IPS-NIHi7 (cell line): ENCODE measurements at regions not wholly inside any gene's neighbourhood (a gene's known extent, or its start where the extent isn't known, plus 50 kb on each side); places are given as distances from the start of the nearest gene placed in this dataset.
"Not testable (repeated sequence)": the region's sequence is repeated elsewhere in the genome, so short reads cannot be mapped to it uniquely, and the experiment has no call there.

Experiments
- DNase-seq: peaks from one replicate; pipeline ENCODE4 v3.0.0; 2012; ENCODE audit warnings: mixed read lengths; ENCODE audit errors: extremely low spot score

DNA sequence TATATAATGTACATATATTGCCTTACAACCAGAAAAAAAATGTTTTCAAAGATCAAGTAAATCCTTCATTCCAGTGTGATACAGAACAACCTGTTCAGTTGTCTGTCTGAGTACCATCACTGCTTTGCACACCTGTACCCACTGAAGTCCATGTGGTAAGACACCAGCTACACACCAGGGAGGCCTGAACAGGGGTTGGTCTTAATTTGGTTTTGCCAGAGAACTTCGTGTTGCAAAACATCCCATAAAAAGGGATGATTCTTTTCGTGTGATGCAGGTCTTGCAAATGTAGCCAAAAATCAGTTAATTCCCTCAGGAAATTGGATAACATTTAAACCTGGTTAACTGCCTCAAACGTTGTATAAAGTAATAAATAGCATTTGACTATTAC, 73.7 kb upstream of the SLC1A4 start:
- DNase-seq, result no peak

DNA sequence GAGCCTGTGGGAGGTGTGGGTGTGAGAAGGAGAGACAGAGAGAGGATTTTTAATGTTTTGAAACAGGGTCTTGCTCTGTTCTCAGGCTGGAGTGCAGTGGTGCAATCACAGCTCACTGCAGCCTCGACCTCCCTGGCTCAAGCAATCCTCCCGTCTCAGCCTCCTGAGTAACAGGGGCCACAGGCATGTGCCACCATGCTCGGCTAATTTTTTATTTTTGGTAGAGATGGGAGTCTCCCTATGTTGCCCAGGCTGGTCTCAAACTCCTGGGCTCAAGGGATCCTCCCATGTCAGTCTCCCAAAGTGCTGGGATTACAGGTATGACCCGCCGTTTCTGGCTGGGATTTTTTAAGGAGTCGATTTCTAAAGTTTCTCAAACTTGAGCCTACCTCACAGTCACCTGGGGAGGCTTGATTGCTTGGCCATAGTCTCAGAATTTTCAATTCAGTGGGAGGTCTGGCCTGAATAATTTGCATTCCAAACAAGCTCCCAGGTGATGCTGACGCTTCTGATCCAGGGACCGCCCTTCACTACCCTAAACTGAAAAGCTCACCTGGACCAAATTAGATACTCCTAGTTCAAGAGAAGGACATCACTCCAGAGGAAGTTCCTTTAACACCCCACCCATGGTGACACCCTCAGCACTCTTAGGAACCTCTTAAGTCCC, 70.8 kb upstream of the SLC1A4 start:
- peak; percentile 61 for DNase-seq

DNA sequence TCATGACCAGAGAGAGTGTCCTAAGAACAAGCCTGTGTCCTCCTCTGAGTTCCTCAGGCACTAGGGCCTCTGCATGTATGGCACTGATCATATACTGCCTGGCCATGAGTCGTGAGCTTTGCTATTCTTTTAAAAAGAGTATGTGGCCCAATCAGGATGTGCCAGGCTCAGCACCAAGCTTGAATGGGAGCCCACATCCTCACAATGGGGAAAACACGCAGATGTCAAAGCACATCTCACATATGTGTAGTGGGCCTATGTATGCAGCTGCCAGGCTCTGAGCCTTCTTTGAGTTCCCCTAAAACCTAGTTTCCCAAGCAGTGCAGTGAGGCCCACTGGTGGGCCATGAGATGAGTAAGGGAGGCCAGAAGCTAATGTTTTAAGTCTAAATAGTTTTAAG, 69.9 kb upstream of the SLC1A4 start:
- no peak for DNase-seq

DNA sequence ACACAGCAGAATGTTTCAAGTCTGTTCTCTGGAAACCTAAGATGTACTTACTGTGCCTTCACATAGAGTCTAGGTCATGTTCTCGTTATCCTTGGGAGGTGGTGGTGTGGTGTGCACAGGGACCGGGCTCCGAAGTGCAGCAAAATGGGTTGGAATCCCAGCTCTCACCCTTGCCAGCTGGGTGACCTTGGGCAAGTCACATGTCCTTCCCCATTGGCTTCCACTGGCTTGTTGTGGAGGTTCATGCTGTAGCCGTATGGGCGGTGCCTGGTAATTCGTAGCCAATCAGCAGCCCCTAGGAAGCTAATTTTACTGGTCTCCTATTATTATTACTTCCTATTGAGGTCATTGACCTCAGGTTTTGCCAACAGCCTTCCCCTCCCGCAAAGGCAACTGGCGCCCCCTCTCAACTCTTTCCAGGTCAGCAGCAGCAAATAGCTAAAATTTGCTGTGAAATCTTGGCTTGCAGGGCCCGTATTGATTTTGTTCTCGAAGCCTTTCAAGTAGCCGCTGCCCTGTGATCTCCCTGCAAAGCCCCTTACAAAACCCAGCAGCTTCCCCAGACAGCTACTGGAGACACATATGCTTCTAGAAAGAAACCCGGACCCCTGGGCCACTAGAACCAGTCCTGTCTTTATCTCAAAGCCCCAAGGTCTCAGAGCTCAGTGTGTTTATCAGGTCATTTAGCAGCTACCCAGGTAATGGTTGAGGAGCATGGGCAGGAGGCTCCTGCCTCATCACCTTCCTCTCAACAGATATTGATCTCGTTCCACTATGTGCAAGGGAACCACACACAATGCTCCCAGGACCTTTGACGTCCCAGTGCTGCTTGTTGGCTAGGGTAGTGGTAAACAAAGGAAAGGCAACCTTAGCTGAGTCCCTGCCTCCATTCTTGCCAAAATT, 66.5 kb upstream of the SLC1A4 start:
- DNase-seq, result peak; percentile 63

DNA sequence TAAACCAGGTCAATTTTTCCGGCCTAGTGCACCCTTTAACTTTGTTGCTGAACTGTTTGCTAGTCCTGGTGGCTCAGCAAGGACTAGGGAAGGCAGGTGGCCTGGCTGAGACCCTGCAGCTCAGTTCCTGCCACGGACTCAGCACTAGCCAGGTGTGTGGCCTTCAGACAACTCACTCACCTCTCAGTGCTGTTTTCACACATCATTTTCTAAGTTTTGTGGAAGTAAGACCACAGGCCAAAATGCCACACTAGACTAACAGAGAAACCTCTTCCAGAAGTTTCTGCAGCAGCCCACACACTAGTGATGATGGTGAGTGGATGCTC, 65.9 kb upstream of the SLC1A4 start:
- DNase-seq, result no peak

DNA sequence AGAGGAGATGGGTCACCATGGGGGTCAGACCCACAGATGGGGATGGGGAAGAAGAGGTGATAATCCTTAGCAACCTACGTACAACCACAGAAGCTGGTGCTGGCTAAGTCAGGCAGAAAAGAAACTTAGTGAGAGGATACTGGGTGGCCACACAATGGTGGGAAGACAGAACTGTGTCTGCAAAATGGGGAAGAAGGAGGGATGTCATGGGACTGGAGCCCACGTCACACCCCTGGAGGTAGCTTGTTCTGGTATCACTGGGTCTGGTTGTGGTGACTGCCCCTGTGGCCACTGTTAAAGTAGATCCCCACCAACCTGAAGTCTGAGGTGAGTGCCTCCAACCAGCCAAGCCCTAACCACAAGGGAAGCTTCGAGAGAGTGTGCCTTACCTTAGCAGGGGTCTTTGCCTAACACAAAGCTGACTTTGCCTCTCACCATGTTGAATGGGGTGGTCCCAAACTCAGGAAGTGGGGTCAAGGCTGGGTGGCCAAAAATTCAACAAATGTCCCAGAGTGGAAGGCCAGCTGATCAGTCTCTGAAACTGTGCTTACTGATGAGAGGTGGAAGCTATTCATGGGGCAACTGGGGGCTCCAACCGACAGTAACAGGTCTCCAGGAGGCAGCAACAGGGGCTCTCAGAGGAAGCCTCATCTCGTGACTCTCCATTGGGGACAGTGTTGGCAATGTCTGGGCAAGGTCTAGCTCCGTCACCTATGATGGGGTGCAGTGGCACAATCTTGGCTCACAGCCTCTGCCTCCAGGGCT, 64.8 kb upstream of the SLC1A4 start:
- no peak for DNase-seq

DNA sequence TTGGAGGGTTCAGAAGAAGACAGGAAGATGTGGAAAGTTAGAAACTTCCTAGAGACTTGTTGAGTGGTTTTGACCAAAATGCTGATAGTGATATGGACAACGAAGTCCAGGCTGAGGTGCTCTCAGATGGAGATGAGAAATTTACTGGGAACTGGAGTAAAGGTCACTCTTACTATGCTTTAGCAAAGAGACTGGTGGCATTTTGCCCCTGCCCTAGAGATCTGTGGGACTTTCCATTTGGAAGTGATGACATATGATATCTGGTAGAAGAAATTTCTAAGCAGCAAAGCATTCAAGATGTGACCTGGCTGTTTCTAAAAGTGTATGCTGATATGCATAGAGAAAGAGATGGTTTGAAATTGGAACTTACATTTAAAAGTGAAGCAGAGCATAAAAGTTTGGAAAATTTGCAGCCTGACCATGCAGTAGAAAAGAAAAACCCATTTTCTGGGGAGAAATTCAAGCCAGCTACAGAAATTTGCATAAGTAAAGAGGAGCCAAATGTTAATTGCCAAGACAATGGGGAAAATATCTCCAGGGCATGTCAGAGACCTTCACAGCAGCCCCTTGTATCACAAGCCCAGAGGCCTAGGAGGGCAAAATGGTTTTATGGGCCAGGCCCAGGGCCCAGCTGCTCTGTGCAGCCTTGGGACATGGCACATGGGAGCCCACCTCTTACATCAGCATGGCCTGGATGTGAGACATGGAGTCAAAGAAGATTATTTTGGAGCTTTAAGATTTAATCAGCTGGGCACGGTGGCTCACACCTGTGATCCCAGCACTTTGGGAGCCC, 63.1 kb upstream of the SLC1A4 start:
- DNase-seq, result not testable (repeated sequence)

DNA sequence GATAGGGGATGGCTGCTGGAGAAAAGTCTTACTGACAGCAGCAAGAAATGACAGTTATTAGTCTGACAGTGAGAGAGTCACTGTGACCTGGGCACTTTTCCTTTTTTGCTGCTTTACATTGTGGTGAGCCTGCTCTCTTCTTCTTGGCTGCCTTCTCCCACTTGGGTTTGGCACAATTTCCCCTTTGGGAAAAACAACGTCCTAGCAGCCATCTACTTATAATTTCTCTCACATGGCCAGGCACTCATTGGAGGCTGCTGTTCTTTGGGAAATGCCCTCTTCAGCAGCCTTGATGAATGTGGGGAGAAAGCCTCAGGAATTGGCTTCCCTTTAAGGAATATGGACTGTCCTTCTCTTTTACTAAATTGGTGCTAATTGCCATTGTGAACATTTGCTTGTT, 60.4 kb upstream of the SLC1A4 start:
- no peak for DNase-seq

DNA sequence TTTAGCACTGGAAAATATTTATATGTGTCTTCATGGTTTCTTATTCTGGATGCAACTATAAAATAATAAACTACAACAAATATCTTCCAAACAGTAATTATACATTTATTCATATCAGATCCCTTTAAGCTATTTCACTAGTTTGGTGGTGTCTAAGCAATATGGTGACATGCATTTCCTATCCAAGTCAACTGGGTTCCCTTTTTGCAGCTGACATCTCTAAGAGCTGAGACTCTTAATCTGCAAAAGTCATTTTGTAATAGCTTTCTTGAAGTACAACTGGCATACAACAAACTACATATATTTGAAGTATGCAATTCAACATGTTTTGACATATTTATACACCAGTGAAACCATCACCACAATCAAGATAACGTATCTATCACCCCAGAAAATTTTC, 59.9 kb upstream of the SLC1A4 start:
- DNase-seq, result no peak

DNA sequence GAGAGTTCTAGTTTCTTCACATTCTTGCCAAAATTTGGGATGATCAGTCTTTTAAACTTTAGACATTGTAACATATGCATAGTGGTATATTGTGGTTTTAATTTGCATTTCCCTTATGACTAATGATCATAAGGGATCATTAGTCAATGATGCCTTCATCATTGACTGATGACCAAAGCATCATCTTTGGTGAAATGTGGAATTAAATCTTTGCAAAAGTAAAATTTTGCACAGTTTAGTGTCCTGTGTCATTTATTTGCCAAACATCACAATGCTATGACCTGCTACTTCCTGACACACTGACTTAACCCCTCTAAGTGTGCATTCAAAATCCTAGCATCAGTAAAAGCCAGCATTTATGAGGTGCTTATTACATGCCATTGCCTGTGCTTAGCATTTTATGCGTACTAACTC, 58.9 kb upstream of the SLC1A4 start:
- no peak for DNase-seq

DNA sequence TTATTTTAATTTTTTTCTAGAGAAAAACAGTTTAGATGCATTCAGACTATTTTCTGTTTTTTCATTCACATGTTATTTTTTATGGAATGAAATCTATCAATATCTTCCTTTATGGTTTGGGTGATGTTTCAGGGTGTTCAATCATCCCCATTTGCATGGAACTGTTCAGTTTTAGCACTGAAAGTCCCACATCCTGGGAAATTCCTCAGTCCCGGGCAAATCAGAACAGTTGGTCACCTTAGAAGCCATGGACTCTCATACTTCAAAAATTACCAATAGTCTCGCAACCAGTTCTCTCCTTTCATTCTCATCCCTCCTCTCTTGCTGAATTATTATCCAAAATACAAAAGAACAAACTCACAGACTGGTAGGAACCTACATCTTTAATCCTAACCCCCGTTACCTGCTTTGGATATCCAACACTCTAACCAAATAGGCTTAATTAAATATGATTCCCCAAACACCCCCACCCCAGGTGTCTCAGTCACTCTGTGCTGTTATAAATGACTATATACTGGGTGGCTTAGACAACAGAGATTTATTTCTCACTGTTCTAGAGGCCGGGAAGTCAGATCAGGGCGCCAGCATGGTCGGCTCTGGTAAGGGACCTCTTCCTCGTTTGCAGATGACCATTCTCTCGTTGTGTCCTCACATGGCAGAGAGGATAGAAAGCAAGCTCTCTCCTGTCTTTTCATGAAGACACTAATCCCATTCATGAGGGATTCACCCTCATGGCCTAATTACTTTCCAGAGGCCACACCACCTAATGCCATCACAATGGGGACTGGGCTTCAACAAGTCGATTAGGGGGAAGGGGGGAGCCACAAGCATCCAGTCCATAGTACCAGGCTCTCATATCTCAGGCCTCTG, 57.7 kb upstream of the SLC1A4 start:
- no peak for DNase-seq

DNA sequence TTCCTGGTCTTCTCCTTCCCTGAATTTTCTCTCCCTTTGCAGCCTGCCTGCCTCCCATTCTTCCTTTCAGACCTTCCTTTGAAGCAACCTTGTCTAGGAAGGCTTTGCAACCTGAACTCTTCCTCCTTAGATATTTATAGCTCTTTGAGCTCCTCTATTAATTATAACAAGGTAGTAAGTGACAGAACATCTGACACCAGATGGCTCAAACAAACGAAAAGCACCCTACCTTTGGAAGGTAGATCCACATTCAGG, 57.2 kb upstream of the SLC1A4 start:
- DNase-seq, result no peak

DNA sequence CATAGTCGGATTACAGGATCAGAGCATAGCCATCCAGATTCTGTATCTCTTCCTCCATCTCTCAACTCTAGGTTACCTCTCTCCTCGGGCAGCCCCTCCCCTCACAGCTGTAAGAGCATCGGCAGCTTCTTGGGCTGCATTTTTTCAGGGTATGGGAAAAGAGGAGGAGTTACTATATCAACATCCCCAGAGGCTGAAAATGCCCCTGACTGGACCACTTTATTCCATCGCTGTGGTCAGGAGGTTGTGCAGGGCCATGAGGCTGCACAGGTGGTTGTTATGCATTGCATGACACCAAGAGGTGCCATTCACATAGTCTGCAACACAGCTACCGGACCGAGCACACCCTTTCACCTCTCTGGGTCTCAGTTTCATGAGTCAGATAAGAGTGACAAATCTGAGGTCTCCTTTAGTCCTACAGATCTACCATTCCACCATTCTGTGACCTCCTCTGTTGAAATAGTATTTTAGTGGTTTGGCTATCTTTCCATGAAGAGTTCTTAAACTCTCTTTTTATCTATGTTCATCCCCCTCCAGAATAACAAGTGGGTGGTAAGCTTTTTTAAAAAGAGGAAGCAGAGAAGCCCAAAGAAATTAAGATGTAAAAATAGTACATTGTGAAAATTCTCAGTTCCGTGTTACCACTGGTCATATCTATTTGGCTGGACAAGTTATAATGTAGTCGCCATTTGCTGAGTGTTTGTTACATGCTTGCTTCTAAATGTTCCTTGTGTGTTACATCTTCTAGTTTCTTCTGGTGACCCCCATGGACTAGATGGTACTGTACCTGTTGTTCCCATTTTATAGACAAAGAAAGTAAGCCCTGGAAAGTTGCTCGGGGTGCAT, 56.6 kb upstream of the SLC1A4 start:
- DNase-seq, result no peak

DNA sequence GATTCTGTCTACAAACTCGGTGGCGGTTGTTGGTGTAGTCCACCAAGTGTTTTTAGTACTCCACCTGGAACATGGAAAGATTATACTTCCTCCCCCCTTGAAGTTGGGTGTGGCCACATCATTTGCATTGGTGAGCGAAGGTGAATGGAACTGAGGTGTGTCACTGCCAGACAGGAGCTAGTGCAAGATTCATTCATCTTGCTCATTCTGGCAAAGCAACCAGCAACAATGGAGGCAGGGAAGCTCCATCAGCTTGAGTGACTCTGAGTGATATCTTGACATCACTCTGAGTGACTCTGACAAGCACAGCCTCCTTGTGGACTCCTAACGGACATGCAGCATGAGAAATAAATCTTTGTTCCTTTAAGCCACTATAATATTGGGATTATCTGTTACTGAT, 54.7 kb upstream of the SLC1A4 start:
- no peak for DNase-seq

DNA sequence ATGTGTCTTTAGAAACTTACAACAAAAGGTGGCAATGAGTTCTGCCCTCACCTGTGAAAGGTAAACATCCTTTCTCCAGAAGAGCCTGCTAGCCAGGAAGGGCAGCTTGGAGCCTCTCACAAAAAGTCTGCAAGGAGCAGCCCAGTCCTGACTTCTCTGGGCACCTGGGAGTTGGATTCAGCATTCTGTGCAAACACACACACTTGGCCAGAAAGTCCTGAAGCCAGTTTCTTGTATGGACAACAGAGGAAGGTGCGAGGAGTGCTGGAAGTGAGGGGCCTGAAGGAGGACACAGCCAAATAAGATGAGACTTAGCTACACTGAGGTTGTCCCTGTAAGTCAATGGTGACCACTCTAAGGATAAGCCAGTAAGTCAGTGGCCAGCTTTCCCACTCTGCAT, 52.4 kb upstream of the SLC1A4 start:
- DNase-seq, result no peak

DNA sequence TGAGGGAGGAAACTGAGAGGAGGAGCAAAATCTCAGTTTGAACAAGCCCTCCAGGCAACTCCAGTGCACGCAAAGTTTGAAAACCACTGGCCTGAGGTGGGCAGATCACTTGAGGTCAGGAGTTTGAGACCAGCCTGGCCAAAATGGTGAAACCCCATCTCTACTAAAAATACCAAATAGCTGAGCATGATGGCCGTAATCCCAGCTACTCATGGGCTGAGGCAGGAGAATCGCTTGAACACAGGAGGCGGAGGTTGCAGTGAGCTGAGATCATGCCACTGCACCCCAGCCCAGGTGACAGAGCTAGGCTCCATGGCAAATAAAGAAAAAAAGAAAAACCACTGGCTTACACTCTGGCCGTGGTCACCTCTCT, 51.9 kb upstream of the SLC1A4 start:
- DNase-seq, result not testable (repeated sequence)

DNA sequence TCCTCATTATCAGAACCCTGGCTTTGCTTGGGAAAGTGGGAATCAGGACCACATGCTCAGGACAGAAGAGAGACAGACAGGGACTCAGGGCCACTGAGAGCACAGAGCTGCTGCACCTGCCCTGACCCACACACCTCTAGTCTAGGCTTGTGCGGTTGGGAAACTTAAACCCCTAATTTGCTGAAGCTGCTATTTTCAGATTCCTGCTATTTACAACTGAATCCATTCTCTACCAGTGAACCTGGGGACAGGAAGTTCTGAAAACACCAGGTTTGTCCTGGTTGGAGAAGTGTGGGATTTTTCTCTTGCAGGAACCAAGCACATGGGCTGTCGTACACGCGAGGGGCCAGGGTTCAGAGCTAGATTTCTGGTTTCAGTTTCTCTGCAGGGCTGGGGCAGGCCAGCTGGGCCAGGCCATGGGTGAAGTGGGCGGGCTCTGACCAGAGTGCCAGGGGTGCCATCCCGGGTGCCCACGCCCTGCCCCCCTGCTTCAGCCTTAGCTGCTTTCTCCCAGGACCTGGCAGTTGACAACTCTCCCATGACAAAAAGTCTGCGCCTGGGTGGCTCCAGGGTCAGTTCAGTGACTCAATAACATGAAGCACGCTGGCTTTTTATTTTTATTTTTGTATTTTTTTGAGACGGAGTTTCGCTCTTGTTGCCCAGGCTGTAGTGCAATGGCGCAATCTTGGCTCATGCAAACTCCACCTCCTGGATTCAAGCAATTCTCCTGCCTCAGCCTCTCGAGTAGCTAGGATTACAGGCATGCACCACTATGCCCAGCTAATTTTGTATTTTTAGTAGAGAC, 51.3 kb upstream of the SLC1A4 start:
- DNase-seq, result no peak

DNA sequence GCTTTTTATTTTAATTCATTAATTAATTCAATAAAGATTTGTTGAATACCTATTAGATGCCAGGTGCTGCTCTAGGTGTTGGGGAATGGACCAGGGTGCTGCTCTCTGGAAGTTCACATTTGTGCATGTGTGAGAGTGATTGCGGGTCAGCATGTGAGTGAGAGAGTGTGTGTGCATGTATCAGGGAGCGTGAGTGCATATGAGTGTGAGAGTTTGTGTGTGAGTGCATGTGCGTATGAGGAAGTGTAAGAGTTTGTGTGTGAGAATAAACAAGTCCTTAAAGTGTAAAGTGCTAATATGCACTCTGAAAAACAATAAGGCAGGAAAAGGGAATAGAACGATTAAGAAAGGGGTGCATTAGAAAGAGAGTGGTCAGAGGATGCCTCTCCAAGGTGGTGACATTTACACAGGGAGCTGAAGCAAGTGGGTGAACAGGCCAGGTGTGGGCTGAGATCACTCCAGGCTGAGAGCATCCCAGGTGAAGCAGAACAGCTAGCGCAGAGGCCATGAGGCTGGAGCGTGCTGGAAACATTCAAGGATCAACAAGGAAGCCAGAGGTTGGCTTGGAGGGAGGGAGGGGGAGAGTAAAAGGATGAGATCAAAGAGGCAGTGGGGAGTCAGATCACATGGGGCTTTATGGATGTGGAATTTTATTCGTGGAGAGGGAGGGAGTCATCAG, 50.5 kb upstream of the SLC1A4 start:
- DNase-seq, result no peak

DNA sequence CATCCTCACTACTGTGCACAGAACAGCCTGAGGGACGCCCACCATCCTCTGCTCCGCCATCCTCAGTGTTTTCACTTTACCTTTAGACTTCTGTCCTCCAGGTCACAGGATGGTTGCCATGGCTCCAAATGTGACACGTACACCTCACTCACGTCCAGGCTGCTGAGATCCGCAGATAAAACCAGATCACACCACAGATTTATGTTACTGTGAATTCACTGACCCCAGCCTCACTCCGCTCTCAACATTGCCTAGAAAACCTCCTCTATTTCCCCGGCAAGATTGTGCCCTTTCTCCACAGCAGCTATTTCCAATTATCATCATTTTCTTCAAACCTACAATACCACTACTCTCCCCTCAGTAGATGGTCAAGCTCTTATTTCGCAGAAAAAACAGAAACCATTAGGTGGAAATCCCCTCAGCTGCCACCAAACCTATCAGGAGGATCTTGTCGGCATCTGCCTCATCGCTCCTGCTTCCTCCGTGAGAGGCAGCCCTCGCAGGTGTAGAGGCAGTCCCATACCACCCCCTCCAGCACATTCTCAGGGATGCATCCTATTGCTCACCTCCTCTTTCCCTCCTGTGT, 49.8 kb upstream of the SLC1A4 start:
- DNase-seq, result peak; percentile 56
